GM20000 (cell line): ENCODE measurements at regions not wholly inside any gene's neighbourhood (a gene's known extent, or its start where the extent isn't known, plus 50 kb on each side); places are given as distances from the start of the nearest gene placed in this dataset.
A peak's percentile ranks its signal among the peaks of the same experiment; 100 is the strongest.

Experiments used
- DNase-seq: peaks from one replicate; pipeline ENCODE4 v3.0.0; 2012; ENCODE audit warnings: low spot score
- TF ChIP-seq, protein P1 (sequence below): IDR thresholded peaks from 2 replicates; pipeline ENCODE4 v1.5.1; 2012; ENCODE audit warnings: mild to moderate bottlenecking, control low read depth; ENCODE audit errors: extremely low read depth, missing control alignments

DNA sequence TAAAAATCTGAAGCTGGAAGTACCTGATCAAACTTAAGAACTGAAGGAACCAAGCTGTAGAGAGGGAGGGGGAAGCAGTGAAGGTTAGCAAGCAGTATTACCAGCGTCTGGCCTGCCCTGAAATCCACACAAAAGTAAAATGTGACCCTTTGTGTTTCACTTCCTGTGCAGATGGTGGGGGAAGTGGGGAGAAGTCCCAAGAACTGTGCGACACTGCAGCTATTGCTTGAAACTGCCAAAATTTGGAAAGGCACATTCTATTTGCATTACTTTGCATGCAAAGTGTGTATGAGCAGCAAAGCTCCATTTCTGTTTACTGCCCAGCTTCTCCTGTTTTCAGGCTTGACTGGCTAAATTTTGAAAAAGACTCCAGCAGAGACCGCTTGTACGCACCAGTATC, 72.1 kb upstream of the BMAL1 start:
- no peak for DNase-seq

DNA sequence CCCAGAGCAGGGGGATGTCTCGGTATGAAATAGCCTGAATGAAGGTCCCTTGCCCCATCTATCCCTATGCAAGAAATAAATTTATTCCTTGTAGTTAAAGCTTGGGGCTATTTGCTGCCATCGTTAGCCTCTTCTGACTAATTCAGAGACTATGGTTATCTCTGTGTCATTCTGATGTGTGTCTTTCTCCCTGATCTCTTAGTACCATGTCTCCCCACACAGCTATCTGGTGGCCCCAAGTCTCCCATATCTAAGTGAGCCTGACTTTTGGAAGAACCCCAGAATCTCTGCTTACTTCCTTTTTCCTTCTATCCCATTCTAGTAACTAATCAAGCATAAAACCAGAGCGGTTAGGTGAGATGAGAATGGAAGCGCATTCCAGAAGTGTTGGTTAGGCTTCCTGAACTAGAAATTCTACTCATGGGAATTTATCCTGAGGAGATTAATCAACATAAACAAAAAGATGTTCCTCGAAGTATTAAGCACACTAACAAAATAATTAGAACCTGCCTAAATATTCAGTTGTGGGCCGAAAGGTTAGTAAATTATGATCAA, 71.4 kb upstream of the BMAL1 start:
- TF ChIP-seq, protein P1, sequence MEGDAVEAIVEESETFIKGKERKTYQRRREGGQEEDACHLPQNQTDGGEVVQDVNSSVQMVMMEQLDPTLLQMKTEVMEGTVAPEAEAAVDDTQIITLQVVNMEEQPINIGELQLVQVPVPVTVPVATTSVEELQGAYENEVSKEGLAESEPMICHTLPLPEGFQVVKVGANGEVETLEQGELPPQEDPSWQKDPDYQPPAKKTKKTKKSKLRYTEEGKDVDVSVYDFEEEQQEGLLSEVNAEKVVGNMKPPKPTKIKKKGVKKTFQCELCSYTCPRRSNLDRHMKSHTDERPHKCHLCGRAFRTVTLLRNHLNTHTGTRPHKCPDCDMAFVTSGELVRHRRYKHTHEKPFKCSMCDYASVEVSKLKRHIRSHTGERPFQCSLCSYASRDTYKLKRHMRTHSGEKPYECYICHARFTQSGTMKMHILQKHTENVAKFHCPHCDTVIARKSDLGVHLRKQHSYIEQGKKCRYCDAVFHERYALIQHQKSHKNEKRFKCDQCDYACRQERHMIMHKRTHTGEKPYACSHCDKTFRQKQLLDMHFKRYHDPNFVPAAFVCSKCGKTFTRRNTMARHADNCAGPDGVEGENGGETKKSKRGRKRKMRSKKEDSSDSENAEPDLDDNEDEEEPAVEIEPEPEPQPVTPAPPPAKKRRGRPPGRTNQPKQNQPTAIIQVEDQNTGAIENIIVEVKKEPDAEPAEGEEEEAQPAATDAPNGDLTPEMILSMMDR: no peak
- no peak for DNase-seq

More for the DNA sequence above, 72.1 kb upstream of the BMAL1 start:
- TF ChIP-seq, protein P1: no peak

DNA sequence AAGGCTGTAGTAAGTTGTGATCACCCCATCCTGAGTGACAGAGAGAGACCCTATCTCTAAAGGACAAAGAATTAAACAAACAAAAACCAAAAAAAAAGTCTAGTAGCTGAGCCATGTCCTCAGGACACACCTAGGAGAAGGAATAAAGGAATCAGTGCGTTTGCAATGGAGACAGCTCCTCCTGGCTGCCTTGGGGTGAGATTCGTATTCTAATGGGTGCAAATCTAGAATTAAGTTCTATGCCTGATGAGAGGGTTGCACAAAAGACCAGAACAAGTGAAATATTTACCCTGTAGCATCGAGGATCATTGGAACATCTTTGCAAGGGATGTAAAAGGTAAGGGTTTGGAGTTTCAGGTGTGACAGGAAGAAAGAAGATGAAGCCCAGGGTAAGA, 70.3 kb upstream of the BMAL1 start:
- no peak for DNase-seq
- TF ChIP-seq, protein P1: no peak

DNA sequence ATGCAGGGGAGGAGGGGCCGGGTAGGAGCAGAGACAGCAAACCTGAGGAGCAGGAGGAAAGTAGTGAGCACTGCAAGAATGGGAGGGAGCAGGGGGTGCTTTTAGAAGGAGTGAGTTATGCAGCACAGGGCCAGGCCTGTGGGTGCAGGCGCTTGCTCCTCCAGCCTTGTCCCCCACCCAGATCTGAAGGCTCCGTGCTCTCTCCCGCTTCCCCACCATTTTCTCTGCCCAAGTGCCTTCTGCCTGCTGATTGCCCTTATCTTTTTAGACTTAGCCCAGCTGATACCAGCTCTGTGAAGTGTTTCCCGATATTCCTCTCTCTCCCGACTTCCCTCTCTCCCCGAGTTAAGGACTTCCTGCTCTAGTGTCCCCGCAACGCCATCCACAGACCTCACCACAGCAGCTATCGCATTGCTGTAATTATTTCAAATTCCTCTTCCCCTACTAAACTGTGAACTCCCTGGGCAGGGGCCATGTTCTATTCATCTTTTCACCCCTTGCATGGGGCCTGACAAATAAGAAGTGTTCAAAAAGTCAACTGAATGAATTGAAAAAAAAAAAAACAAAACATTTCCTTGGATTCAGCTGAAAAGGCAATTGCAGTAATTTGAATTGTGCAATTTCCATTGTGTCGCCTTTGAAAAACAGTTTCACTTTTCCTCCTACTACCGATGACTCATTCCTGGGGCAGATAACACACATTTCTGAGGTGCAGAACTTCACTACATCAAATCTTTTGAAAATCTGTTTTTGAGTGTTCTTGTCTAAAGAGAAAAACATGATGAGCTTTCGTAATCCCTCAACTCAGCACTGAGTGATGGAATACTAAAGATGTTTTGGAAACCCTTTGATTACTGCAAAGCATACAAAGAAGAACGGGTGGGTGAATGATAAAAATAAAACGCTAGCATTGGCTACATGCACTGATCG, 69.7 kb upstream of the BMAL1 start:
- DNase-seq: no peak
- TF ChIP-seq, protein P1: no peak

DNA sequence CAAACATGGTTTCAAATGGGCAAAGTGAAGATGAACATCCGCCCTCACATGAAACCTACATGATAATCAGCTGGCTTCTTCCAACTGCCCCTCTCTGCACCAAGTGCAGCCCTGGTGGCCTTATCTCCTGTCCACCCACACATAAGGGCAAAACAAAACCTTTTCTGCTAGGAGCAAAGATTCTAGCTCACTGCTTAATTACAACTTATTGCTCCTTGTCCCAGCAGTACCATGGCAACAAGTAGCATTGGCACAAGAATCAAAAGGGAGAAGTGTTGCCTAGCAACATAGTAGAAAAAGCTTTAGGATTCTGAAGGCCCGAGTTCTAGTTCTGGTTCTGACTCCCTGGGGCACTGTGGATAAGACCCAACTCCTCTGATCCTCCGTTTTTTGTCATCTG, 68.7 kb upstream of the BMAL1 start:
- TF ChIP-seq, protein P1: no peak
- DNase-seq: no peak

DNA sequence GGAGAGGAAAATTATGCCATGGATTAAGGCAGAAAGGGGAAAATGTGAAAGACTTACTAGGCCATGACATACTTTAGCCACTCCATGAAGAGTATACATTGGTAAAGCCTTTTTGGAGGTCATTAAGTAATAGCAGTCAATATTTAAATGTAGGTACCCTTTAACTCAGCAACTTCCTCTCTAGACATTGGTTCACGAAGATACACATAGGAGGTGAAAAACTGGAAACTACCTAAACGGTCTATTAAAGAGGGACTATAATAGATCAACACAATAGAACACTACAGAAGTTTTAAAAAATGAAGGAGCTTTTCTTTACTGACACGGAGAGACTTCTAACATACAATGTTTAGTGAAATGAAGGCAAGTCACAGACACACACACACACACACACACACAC, 68.2 kb upstream of the BMAL1 start:
- DNase-seq: no peak
- TF ChIP-seq, protein P1: no peak

DNA sequence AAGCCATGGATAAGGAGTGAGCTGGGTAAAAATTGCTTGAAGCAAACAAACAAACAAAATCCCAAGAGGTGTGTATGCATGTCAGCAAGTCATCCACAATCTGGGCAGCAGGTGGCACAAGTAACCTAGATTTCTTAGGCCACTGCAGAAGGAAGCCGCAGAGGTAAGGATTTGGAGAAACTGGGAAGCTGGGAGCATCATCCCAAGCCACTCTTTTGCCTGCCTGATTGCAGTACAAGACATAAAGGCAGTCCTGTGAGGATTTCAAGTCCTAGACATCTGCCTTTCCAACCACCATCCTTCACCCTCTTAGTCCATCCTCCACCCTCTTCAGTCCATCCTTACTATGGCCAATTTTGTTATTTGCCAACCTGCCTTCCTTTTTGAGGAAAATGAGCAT, 67.2 kb upstream of the BMAL1 start:
- TF ChIP-seq, protein P1: peak; percentile 11
- DNase-seq: no peak
